Body of pancreas (tissue), 4 donors: ENCODE measurements at regions not wholly inside any gene's neighbourhood (a gene's known extent, or its start where the extent isn't known, plus 50 kb on each side); places are given as distances from the start of the nearest gene placed in this dataset.

ENCODE experiments used
- CTCF ChIP-seq, 7 experiments: fragments of 450-650 bp in 4 of 7; fragments of 200-600 bp in 3 of 7; sonication (generic) in 3 of 7; IDR thresholded peaks; one replicate each; pipeline ENCODE4 v1.5.1; 2016 to 2019; ENCODE audit warnings: antibody characterized with exemption in 7 of 7
- POLR2A ChIP-seq, 3 donors: fragments of 450-650 bp; IDR thresholded peaks; one replicate each; pipeline ENCODE4 v1.6.1; 2016; ENCODE audit warnings: antibody characterized with exemption in 3 of 3, mild to moderate bottlenecking in 2 of 3

- TF ChIP-seq CTCF (IDR thresholded peaks at IDR 0.05) (no peak), POLR2A (IDR thresholded peaks at IDR 0.05) (no peak)
Measured at GRCh38 chr6:27684264-27685211, 211.6 kb upstream of the ZNF184 start.
